ENCODE measurements at regions not wholly inside any gene's neighbourhood (a gene's known extent, or its start where the extent isn't known, plus 50 kb on each side); places are given as distances from the start of the nearest gene placed in this dataset.
"Not testable (repeated sequence)": the region's sequence is repeated elsewhere in the genome, so short reads cannot be mapped to it uniquely, and the experiment has no call there.

GRCh38 chr1:105243411-105243810 is 1493.7 kb downstream of the AMY1C start:
- no peak for DNase-seq

- DNase-seq, result no peak
Observed at GRCh38 chr1:105243969-105244368, 1494.3 kb downstream of the AMY1C start.

GRCh38 chr1:105254906-105255305 is 1505.2 kb downstream of the AMY1C start:
- no peak for DNase-seq

- no peak for DNase-seq
Observed at GRCh38 chr1:105260001-105260400, 1510.3 kb downstream of the AMY1C start.

- DNase-seq, result no peak
Observed at GRCh38 chr1:105270966-105271365, 1521.3 kb downstream of the AMY1C start.

- not testable (repeated sequence) for DNase-seq
Observed at GRCh38 chr1:105272376-105272775, 1522.7 kb downstream of the AMY1C start.

GRCh38 chr1:105294838-105295237 is 1545.1 kb downstream of the AMY1C start:
- DNase-seq, result no peak

GRCh38 chr1:105310063-105310462 is 1560.4 kb downstream of the AMY1C start:
- no peak for DNase-seq

GRCh38 chr1:105317976-105318375 is 1568.3 kb downstream of the AMY1C start:
- no peak for DNase-seq

GRCh38 chr1:105326886-105327285 is 1577.2 kb downstream of the AMY1C start:
- no peak for DNase-seq

GRCh38 chr1:105337420-105337819 is 1587.7 kb downstream of the AMY1C start:
- no peak for DNase-seq

GRCh38 chr1:105343317-105343716 is 1593.6 kb downstream of the AMY1C start:
- no peak for DNase-seq

GRCh38 chr1:105359457-105359856 is 1609.8 kb downstream of the AMY1C start:
- DNase-seq, result no peak

- DNase-seq, result no peak
Observed at GRCh38 chr1:105362438-105362837, 1612.7 kb downstream of the AMY1C start.

- no peak for DNase-seq
Observed at GRCh38 chr1:105368446-105368845, 1618.7 kb downstream of the AMY1C start.

- no peak for DNase-seq
Observed at GRCh38 chr1:105373681-105374080, 1624.0 kb downstream of the AMY1C start.

- no peak for DNase-seq
Observed at GRCh38 chr1:105386489-105386888, 1636.8 kb downstream of the AMY1C start.

- no peak for DNase-seq
Observed at GRCh38 chr1:105396001-105396400, 1646.3 kb downstream of the AMY1C start.

- no peak for DNase-seq
Observed at GRCh38 chr1:105398909-105399308, 1649.2 kb downstream of the AMY1C start.

GRCh38 chr1:105399716-105400115 is 1650.0 kb downstream of the AMY1C start:
- no peak for DNase-seq

- DNase-seq, result no peak
Observed at GRCh38 chr1:105416261-105416660, 1640.2 kb upstream of the PRMT6 start.

- no peak for DNase-seq
Observed at GRCh38 chr1:105419030-105419429, 1637.4 kb upstream of the PRMT6 start.

GRCh38 chr1:105427543-105427942 is 1628.9 kb upstream of the PRMT6 start:
- no peak for DNase-seq

- no peak for DNase-seq
Observed at GRCh38 chr1:105436589-105437259, 1619.8 kb upstream of the PRMT6 start.

- DNase-seq, result no peak
Observed at GRCh38 chr1:105437847-105438246, 1618.6 kb upstream of the PRMT6 start.
